SW 1271 (cell line): ENCODE measurements at regions not wholly inside any gene's neighbourhood (a gene's known extent, or its start where the extent isn't known, plus 50 kb on each side); places are given as distances from the start of the nearest gene placed in this dataset.
"Not testable (repeated sequence)": the region's sequence is repeated elsewhere in the genome, so short reads cannot be mapped to it uniquely, and the experiment has no call there.

ENCODE experiments used
- DNase-seq, 2 experiments: peaks; one replicate each; lab custom pipeline; 2025; lab: John Stamatoyannopoulos, UW

- DNase-seq = no peak
These were observed 165.9 kb upstream of the CREB1 start for GRCh38 chr2:207363761-207364290.

GRCh38 chr2:207370646-207371045 is 159.1 kb upstream of the CREB1 start:
- DNase-seq = no peak

GRCh38 chr2:207371877-207372276 is 157.9 kb upstream of the CREB1 start:
- DNase-seq = no peak

GRCh38 chr2:207372483-207372882 is 157.3 kb upstream of the CREB1 start:
- no peak for DNase-seq

GRCh38 chr2:207375207-207375875 is 154.4 kb upstream of the CREB1 start:
- DNase-seq = no peak

GRCh38 chr2:207378620-207379019 is 151.1 kb upstream of the CREB1 start:
- DNase-seq = not testable (repeated sequence)

GRCh38 chr2:207385076-207385475 is 144.7 kb upstream of the CREB1 start:
- no peak for DNase-seq

- peak in 1 of 2 experiments; percentile 4 for DNase-seq
These were observed 143.9 kb upstream of the CREB1 start for GRCh38 chr2:207385903-207386302.

GRCh38 chr2:207387001-207387571 is 142.7 kb upstream of the CREB1 start:
- no peak for DNase-seq

GRCh38 chr2:207390302-207391095 is 139.3 kb upstream of the CREB1 start:
- no peak for DNase-seq

GRCh38 chr2:207394203-207394781 is 135.5 kb upstream of the CREB1 start:
- peak in 1 of 2 experiments; percentile 14 for DNase-seq

GRCh38 chr2:207394812-207395534 is 134.8 kb upstream of the CREB1 start:
- DNase-seq = peak; percentile 94 to 97

- DNase-seq = no peak
These were observed 134.1 kb upstream of the CREB1 start for GRCh38 chr2:207395535-207396251.

GRCh38 chr2:207397917-207398655 is 131.7 kb upstream of the CREB1 start:
- no peak for DNase-seq

- DNase-seq = no peak
These were observed 130.5 kb upstream of the CREB1 start for GRCh38 chr2:207399301-207399700.

- DNase-seq = no peak
These were observed 128.4 kb upstream of the CREB1 start for GRCh38 chr2:207401338-207401737.

GRCh38 chr2:207403141-207403540 is 126.6 kb upstream of the CREB1 start:
- DNase-seq = no peak

GRCh38 chr2:207403950-207404349 is 125.8 kb upstream of the CREB1 start:
- no peak for DNase-seq

GRCh38 chr2:207405150-207405549 is 124.6 kb upstream of the CREB1 start:
- DNase-seq = no peak

- DNase-seq = no peak
These were observed 121.5 kb upstream of the CREB1 start for GRCh38 chr2:207408086-207408794.
